COLO668 (cell line): ENCODE measurements at regions not wholly inside any gene's neighbourhood (a gene's known extent, or its start where the extent isn't known, plus 50 kb on each side); places are given as distances from the start of the nearest gene placed in this dataset.
A peak's percentile ranks its signal among the peaks of the same experiment; 100 is the strongest.

Experiments used
- DNase-seq: peaks from one replicate; lab custom pipeline; 2025; ENCODE audit not compliant: unreplicated experiment; lab: John Stamatoyannopoulos, UW

GRCh38 chr15:56868170-56868569 is 50.3 kb upstream of the TCF12 start:
- no peak for DNase-seq

- DNase-seq: no peak
Observed at GRCh38 chr15:56866803-56867202, 51.6 kb upstream of the TCF12 start.

GRCh38 chr15:56857828-56858227 is 60.6 kb upstream of the TCF12 start:
- no peak for DNase-seq

DNA sequence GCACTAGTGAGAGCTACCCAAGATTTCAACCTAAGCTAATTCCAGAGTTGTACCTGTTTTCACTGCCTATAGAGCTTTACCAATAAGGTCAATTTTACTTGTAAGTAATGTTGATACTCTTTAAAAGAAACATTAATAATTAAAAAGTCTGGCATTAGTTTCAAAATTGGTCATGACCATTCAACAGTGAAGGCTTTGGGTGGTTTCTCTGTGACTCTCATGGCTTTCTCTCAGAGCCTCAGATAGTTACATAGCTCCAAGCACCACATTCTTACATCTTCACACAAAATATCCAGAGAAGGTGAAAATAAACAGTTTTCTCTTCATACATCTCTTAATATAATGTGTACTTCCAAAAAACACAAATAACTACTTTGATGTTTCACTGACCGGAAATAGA is 61.5 kb upstream of the TCF12 start:
- no peak for DNase-seq

- DNase-seq: no peak
Observed at GRCh38 chr15:56844892-56845291, 73.6 kb upstream of the TCF12 start.

DNA sequence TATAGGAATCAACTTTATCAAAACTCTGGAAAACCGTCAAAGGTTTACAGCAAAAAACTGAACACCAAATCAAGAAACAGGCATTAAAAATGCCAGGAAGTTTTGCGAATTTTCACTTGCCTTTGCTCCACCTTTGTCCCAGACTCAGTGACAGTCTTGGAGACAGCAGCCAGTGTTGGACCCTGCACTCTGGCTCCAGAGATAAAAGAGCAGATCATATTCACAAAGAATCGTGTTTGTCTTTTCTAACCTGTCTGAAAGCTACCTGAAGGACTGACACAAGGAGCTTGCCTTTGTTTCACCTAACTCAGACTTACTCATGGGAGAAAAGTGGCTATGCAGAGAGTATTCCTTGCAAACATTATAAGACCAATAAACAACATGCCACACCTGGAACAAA is 74.0 kb upstream of the TCF12 start:
- no peak for DNase-seq

DNA sequence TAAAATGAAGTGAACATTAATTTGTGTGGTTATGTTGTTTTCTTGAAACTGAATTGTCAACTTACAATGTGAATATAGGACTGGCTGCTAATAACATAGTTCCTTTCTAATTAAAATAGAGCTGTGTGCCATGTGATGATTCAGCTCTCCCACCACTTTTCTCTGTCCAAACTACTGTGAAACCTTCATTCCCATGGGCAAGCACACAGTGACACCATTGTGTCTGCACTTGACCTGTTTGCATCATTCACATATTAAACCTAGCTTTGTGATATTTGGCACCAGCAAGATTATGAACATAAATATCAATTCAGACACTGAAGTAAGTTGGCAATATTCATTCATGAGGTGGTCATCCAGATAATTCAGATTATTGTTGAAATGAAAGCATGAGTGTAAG is 78.8 kb upstream of the TCF12 start:
- DNase-seq: no peak

GRCh38 chr15:56839099-56839498 is 79.3 kb upstream of the TCF12 start:
- no peak for DNase-seq

DNA sequence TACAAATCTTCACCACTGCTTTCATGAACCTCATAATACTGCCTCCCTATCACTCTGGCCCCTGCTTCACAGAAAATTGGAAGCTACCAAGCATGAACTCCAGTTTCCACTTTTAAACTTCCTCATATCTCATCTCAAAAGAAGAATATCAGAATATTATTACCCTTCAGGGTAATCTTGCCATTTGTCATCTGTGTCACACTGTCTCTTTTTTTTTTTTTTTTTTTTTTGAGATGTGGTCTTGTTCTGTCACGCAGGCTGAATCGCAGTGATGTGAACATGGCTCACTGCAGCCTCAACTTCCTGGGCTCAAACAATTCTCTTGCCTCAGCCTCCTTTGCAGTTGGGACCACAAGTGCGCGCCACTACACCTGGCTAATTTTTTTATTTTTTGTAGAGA is 80.4 kb upstream of the TCF12 start:
- no peak for DNase-seq

DNA sequence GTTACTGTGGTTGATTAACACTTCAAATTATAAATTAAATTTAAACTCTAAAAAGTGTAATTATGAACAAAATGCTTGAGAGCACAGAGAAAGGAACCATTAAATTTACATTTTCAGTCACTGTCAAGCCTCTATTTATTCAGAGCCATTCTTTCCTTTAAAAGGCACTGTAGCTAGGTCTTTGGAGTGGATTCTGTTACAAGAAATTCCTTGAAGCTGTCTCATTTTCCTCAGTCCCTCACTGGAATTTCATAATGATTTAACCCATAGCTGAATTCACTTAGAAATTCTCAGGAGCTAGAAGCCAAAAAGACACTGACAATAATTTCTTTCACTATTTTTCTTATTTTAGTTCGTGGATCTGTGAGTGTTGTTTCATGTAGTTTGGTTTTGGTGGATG is 81.2 kb upstream of the TCF12 start:
- no peak for DNase-seq

DNA sequence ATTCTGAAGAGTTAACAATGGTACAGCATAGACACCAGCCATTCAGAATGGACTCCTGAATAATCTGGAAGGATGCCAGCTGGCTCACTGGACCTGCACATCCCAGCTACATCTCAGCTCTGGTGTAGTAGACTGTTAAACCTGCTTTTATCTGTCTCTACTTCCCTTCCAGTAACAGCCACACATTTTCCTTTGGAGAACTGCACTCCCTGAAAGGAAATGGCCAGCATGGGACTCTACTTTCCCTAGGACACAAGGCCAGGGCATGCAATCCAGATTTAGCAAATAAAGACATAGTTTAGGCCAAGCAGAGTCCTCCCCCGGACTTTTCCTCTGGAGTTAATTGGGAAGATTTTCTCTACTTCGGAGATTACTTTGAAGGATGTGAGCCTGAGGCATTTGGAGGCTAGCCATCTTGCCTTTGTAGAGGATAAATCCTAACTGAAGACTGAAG is 82.7 kb upstream of the TCF12 start:
- DNase-seq: peak; percentile 9

DNA sequence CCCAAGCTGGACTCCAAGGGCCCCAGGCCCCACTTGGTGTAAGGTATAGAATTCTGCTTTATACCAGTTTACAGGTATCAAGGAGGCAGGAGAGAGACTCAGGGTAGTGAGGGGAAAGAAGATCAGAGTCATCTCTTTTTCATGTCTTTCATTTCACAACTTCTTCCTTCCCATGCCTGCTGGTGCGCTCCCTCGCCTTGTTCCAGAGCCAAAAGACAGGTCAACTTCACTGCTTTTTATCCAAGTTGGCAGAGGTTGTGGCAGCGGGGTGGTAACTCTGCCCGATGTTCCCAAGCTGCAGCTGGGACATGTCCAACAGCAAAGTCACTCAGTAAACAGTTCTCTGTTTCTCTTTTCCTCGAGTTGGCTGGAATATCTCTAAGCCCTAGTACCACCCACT is 86.3 kb upstream of the TCF12 start:
- DNase-seq: no peak

GRCh38 chr15:56831467-56832005 is 86.9 kb upstream of the TCF12 start:
- DNase-seq: no peak

GRCh38 chr15:56824175-56824574 is 90.9 kb upstream of the ZNF280D start:
- no peak for DNase-seq

DNA sequence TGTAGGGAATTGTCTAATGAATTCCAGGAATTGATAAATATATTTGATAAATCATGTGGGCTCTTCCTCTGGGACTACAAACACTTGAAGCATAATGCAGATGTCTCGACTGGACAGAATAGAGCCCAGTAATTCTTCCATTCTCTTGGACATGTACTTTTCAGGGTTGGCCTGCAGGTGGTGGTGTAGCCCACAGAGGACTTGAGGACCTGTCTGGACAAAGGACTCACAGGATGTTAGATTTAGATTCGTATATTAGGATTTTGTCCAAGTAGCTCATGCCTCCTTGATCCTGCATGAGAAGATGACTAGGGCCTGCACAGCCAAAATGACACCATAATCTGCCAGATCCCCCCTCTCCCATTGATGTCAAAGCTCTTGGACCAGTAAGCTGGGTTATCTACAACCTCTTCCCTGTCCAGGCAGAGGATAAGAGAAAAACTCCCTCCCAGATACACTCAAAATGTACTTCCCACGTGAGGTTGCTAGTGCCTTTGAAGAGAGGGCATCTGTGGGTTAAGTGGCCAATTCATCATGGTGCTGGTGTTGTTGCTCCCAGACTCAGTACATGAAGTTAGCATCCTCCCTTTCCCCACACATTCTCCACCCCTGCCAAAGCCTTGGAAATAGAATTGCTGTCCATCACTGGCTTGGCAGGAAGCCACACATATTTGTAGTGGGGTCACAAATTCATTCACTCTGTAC is 88.6 kb upstream of the ZNF280D start:
- peak; percentile 55 for DNase-seq

GRCh38 chr15:56820333-56820732 is 87.0 kb upstream of the ZNF280D start:
- no peak for DNase-seq

- no peak for DNase-seq
Observed at GRCh38 chr15:56817321-56818080, 84.2 kb upstream of the ZNF280D start.

GRCh38 chr15:56816781-56817180 is 83.5 kb upstream of the ZNF280D start:
- no peak for DNase-seq

DNA sequence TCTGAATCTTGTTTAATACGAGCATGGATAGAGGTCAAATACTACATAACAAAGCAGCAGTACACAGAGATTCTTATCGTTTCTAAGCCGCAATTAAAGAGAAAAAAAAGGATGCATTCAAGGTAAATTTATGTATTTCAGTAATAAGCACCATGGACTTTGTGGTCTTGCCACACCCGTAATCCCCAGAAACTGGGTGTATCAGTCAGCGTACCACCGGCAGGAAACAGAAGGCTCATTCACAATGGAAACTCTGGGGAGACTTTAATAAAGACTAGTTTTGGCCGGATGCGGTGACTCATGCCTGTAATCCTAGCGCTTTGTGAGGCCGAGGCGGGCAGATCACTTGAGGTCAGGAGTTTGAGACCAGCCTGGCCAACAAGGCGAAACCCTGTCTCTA is 81.9 kb upstream of the ZNF280D start:
- DNase-seq: no peak

- no peak for DNase-seq
Observed at GRCh38 chr15:56814429-56814828, 81.1 kb upstream of the ZNF280D start.

DNA sequence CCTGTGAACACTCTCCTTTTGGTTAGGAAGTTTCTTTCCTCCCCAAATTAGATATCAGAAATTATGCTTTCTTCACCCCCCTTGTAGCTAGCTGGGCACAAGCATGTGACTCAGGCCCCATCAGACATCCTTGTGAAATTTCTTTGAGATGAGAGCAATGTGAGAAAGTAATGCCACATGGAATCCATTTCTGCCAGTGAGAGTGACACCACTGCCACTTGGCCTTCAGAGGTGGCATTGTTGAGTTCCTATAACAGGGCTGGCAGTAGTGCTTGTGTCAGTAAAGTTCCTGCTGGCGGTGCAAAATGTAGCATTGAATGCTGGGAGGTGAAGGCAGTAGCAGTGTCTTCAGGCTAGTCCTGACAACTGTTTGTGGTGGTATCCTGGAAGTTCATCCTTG is 80.7 kb upstream of the ZNF280D start:
- no peak for DNase-seq

- DNase-seq: no peak
Observed at GRCh38 chr15:56812961-56813360, 79.7 kb upstream of the ZNF280D start.
